ENCODE measurements at regions not wholly inside any gene's neighbourhood (a gene's known extent, or its start where the extent isn't known, plus 50 kb on each side); places are given as distances from the start of the nearest gene placed in this dataset.

DNA sequence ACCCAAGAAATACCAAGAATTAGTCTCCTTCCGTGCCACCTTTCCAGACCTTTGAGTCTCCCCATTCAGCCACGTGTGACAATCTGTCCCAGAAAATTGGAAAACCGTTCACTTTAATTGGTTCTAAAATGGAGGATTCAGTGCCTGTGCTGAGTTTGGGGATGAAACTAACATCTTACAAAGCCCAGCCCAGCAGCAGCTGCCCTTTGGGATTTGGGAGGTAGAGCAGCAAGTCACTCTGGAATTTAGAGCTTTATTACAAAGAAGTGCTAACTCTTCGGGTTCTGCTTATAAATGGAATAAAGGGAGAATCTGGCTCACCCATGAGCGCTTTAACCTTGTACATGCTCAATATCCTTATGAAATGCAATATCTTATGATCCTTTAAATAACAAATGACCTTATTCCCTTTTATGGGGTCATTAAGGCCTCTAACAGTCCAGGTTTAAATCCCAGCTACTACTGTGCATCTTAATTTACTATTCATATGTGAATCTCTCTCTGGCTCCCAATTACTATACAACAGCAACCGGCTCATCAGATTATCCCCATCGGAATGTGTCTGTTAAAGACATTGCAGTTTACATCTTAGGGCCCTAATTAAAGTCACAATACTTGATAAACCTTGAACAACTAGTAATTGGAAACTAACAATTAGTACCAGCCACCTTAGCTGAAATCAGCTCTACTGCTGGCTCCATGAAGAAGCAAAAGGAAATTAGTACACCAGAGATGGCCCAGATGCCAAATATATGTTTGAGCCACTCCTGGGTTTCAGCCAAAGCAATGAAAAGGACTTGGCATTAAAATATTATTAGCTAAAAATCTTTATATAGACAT lies 271.8 kb upstream of the SMARCA2 start:
- H3K27ac ChIP-seq (ENCODE audit: low read depth), result no peak overlapping the region
- H3K79me2 ChIP-seq (replicated peaks; ENCODE audit: insufficient read depth), result no peaks in the 10 kb centered on the region
- H3K36me3 Mint-ChIP-seq (ENCODE audit: low read depth), result no peaks in the 10 kb centered on the region
- no peaks in the 10 kb centered on the region for H3K9me3 Mint-ChIP-seq
- no peak overlapping the region for H2AFZ ChIP-seq
- no peak for TF ChIP-seq CREB1 (CRISPR knock-in tag; IDR thresholded peaks at IDR 0.05; ENCODE audit: low read depth)
- TF ChIP-seq, protein P1, sequence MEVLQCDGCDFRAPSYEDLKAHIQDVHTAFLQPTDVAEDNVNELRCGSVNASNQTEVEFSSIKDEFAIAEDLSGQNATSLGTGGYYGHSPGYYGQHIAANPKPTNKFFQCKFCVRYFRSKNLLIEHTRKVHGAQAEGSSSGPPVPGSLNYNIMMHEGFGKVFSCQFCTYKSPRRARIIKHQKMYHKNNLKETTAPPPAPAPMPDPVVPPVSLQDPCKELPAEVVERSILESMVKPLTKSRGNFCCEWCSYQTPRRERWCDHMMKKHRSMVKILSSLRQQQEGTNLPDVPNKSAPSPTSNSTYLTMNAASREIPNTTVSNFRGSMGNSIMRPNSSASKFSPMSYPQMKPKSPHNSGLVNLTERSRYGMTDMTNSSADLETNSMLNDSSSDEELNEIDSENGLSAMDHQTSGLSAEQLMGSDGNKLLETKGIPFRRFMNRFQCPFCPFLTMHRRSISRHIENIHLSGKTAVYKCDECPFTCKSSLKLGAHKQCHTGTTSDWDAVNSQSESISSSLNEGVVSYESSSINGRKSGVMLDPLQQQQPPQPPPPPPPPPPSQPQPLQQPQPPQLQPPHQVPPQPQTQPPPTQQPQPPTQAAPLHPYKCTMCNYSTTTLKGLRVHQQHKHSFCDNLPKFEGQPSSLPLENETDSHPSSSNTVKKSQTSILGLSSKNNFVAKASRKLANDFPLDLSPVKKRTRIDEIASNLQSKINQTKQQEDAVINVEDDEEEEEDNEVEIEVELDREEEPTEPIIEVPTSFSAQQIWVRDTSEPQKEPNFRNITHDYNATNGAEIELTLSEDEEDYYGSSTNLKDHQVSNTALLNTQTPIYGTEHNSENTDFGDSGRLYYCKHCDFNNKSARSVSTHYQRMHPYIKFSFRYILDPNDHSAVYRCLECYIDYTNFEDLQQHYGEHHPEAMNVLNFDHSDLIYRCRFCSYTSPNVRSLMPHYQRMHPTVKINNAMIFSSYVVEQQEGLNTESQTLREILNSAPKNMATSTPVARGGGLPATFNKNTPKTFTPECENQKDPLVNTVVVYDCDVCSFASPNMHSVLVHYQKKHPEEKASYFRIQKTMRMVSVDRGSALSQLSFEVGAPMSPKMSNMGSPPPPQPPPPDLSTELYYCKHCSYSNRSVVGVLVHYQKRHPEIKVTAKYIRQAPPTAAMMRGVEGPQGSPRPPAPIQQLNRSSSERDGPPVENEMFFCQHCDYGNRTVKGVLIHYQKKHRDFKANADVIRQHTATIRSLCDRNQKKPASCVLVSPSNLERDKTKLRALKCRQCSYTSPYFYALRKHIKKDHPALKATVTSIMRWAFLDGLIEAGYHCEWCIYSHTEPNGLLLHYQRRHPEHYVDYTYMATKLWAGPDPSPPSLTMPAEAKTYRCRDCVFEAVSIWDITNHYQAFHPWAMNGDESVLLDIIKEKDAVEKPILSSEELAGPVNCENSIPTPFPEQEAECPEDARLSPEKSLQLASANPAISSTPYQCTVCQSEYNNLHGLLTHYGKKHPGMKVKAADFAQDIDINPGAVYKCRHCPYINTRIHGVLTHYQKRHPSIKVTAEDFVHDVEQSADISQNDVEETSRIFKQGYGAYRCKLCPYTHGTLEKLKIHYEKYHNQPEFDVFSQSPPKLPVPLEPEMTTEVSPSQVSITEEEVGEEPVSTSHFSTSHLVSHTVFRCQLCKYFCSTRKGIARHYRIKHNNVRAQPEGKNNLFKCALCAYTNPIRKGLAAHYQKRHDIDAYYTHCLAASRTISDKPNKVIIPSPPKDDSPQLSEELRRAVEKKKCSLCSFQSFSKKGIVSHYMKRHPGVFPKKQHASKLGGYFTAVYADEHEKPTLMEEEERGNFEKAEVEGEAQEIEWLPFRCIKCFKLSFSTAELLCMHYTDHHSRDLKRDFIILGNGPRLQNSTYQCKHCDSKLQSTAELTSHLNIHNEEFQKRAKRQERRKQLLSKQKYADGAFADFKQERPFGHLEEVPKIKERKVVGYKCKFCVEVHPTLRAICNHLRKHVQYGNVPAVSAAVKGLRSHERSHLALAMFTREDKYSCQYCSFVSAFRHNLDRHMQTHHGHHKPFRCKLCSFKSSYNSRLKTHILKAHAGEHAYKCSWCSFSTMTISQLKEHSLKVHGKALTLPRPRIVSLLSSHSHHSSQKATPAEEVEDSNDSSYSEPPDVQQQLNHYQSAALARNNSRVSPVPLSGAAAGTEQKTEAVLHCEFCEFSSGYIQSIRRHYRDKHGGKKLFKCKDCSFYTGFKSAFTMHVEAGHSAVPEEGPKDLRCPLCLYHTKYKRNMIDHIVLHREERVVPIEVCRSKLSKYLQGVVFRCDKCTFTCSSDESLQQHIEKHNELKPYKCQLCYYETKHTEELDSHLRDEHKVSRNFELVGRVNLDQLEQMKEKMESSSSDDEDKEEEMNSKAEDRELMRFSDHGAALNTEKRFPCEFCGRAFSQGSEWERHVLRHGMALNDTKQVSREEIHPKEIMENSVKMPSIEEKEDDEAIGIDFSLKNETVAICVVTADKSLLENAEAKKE (CRISPR knock-in tag; IDR thresholded peaks at IDR 0.05), result no peak
- no peak for TF ChIP-seq STAT1 (IDR thresholded peaks at IDR 0.05; ENCODE audit: unreplicated experiment)
- TF ChIP-seq POLR2AphosphoS5 (IDR thresholded peaks at IDR 0.05; ENCODE audit: low read depth), result no peak
- TF ChIP-seq, protein P2, sequence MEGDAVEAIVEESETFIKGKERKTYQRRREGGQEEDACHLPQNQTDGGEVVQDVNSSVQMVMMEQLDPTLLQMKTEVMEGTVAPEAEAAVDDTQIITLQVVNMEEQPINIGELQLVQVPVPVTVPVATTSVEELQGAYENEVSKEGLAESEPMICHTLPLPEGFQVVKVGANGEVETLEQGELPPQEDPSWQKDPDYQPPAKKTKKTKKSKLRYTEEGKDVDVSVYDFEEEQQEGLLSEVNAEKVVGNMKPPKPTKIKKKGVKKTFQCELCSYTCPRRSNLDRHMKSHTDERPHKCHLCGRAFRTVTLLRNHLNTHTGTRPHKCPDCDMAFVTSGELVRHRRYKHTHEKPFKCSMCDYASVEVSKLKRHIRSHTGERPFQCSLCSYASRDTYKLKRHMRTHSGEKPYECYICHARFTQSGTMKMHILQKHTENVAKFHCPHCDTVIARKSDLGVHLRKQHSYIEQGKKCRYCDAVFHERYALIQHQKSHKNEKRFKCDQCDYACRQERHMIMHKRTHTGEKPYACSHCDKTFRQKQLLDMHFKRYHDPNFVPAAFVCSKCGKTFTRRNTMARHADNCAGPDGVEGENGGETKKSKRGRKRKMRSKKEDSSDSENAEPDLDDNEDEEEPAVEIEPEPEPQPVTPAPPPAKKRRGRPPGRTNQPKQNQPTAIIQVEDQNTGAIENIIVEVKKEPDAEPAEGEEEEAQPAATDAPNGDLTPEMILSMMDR (conservative IDR thresholded peaks at IDR 0.05; ENCODE audit: low read depth in 2 of 2), result no peak
- TF ChIP-seq EZH2 (IDR thresholded peaks at IDR 0.05; ENCODE audit: low read depth, unreplicated experiment), result no peak
- TF ChIP-seq JUNB (IDR thresholded peaks at IDR 0.05; ENCODE audit: unreplicated experiment), result no peak
- TF ChIP-seq, protein P3, sequence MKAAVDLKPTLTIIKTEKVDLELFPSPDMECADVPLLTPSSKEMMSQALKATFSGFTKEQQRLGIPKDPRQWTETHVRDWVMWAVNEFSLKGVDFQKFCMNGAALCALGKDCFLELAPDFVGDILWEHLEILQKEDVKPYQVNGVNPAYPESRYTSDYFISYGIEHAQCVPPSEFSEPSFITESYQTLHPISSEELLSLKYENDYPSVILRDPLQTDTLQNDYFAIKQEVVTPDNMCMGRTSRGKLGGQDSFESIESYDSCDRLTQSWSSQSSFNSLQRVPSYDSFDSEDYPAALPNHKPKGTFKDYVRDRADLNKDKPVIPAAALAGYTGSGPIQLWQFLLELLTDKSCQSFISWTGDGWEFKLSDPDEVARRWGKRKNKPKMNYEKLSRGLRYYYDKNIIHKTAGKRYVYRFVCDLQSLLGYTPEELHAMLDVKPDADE (IDR thresholded peaks at IDR 0.05), result no peak
- TF ChIP-seq ZNF114 (CRISPR knock-in tag; IDR thresholded peaks at IDR 0.05), result no peak
- TF ChIP-seq EZH2phosphoT487 (IDR thresholded peaks at IDR 0.05; ENCODE audit: unreplicated experiment), result no peak
- TF ChIP-seq, protein P4, sequence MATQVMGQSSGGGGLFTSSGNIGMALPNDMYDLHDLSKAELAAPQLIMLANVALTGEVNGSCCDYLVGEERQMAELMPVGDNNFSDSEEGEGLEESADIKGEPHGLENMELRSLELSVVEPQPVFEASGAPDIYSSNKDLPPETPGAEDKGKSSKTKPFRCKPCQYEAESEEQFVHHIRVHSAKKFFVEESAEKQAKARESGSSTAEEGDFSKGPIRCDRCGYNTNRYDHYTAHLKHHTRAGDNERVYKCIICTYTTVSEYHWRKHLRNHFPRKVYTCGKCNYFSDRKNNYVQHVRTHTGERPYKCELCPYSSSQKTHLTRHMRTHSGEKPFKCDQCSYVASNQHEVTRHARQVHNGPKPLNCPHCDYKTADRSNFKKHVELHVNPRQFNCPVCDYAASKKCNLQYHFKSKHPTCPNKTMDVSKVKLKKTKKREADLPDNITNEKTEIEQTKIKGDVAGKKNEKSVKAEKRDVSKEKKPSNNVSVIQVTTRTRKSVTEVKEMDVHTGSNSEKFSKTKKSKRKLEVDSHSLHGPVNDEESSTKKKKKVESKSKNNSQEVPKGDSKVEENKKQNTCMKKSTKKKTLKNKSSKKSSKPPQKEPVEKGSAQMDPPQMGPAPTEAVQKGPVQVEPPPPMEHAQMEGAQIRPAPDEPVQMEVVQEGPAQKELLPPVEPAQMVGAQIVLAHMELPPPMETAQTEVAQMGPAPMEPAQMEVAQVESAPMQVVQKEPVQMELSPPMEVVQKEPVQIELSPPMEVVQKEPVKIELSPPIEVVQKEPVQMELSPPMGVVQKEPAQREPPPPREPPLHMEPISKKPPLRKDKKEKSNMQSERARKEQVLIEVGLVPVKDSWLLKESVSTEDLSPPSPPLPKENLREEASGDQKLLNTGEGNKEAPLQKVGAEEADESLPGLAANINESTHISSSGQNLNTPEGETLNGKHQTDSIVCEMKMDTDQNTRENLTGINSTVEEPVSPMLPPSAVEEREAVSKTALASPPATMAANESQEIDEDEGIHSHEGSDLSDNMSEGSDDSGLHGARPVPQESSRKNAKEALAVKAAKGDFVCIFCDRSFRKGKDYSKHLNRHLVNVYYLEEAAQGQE (IDR thresholded peaks at IDR 0.05; ENCODE audit: unreplicated experiment), result no peak
- no peak for TF ChIP-seq ZNF331 (CRISPR knock-in tag; IDR thresholded peaks at IDR 0.05; ENCODE audit: low read depth)
- TF ChIP-seq NANOG (IDR thresholded peaks at IDR 0.05; ENCODE audit: borderline replicate concordance), result no peak
- no peaks in the 10 kb centered on the region for H3K9me2 ChIP-seq (ENCODE audit: insufficient read depth)
- no peaks in the 10 kb centered on the region for H3K36me3 ChIP-seq (ENCODE audit: insufficient read depth)
- H3K4me1 Mint-ChIP-seq, result no peaks in the 10 kb centered on the region
- no peaks in the 10 kb centered on the region for H3K27me3 Mint-ChIP-seq (ENCODE audit: insufficient read depth, low read depth, poor library complexity)
- no peaks in the 10 kb centered on the region for H3K4me1 ChIP-seq (ENCODE audit: insufficient read depth)
- H3K27me3 ChIP-seq (ENCODE audit: insufficient read depth), result 0 out of 2 replicates have a peak, but pooled peaks cover 7% of the 10 kb centered on the region
- DNase-seq (ENCODE audit: low spot score), result no peak
- no peak overlapping the region; the same call in 1 of the 2 replicates for H3K27ac Mint-ChIP-seq
- ATAC-seq, result no peak
- no peak overlapping the region for H3K4me2 ChIP-seq
- no peaks in the 10 kb centered on the region for H4K20me1 ChIP-seq (replicated peaks; ENCODE audit: insufficient read depth)
- no peak overlapping the region for H3K4me3 Mint-ChIP-seq
- H3K4me3 ChIP-seq, result no peak overlapping the region
- no peaks in the 10 kb centered on the region for H3F3A ChIP-seq (replicated peaks; ENCODE audit: low read depth)

All from GM23338 (cell line).